Stomach (tissue), 8 donors: ENCODE measurements at regions not wholly inside any gene's neighbourhood (a gene's known extent, or its start where the extent isn't known, plus 50 kb on each side); places are given as distances from the start of the nearest gene placed in this dataset.

Experiments used
- DNase-seq, 2 donors: peaks; one replicate each; pipeline versions ENCODE4 v3.0.0 to v3.0.0-alpha.2; 2013 to 2019
- H3K27ac ChIP-seq, 5 donors: fragments of 200-600 bp in 4 of 5; sonication (generic) in 4 of 5; one replicate each; pipeline ENCODE4 v1.5.1; 2013 to 2019; ENCODE audit warnings: mild to moderate bottlenecking in 1 of 5, moderate library complexity in 1 of 5
- H3K27me3 ChIP-seq, 3 donors: fragments of 200-600 bp; sonication (generic); one replicate each; pipeline ENCODE4 v1.5.1; 2017 to 2019; ENCODE audit warnings: mixed run types in 1 of 3
- H3K36me3 ChIP-seq, 4 donors: fragments of 200-600 bp; sonication (generic); 1 replicate in 3 of 4; 2 replicates in 1 of 4; pipeline ENCODE4 v1.5.1; 2016 to 2019
- H3K4me1 ChIP-seq, 4 donors: fragments of 200-600 bp; sonication (generic); one replicate each; pipeline ENCODE4 v1.5.1; 2016 to 2019
- H3K4me3 ChIP-seq, 4 donors: fragments of 200-600 bp; sonication (generic) in 3 of 4; one replicate each; pipeline ENCODE4 v1.5.1; 2016 to 2019; ENCODE audit warnings: mild to moderate bottlenecking in 1 of 4
- H3K9me3 ChIP-seq, 4 donors: fragments of 200-600 bp; sonication (generic); one replicate each; pipeline ENCODE4 v1.5.1; 2016 to 2019
- CTCF ChIP-seq, 7 experiments: fragments of 450-650 bp in 4 of 7; fragments of 200-600 bp in 3 of 7; sonication (generic) in 3 of 7; IDR thresholded peaks; one replicate each; pipeline ENCODE4 v1.5.1; 2016 to 2019; ENCODE audit warnings: antibody characterized with exemption in 7 of 7, control low read depth in 2 of 7, mild to moderate bottlenecking in 1 of 7
- EP300 ChIP-seq: sonication (generic); formaldehyde crosslinking; IDR thresholded peaks from one replicate; pipeline ENCODE4 v1.6.1; 2017; ENCODE audit warnings: antibody characterized with exemption
- POLR2A ChIP-seq, 4 donors: fragments of 450-650 bp; IDR thresholded peaks; one replicate each; pipeline ENCODE4 v1.6.1; 2016; ENCODE audit warnings: antibody characterized with exemption in 4 of 4, control low read depth in 2 of 4, mild to moderate bottlenecking in 1 of 4, moderate library complexity in 1 of 4
- POLR2AphosphoS5 ChIP-seq, 3 donors: sonication (generic); formaldehyde crosslinking; IDR thresholded peaks; one replicate each; pipeline ENCODE4 v1.6.1; 2016; ENCODE audit warnings: antibody characterized with exemption in 3 of 3
- WGBS, 5 donors: extraction: QIAGEN DNeasy Blood & Tissue Kit in 3 of 5; methylation state at CpG; one replicate each; pipeline versions ENCODE4 v1.1.5 to v1.1.7; 2013 to 2018; 5-methylcytosine and 5-hydroxymethylcytosine counted together
- intact Hi-C: fragments of 100-400 bp; cut with DNase I; formaldehyde crosslinking; loops from one replicate; pipeline ENCODE4 v1.15.1; 2023; ENCODE audit warnings: low total_unique reads
- donor health status: healthy with polysubstance abuse.
- donor health status: Bipolar disorder and iron deficiency.
- donor health status: healthy.

GRCh38 chr10:109780997-109781396 lies 142.3 kb downstream of the XPNPEP1 start:
- Histone ChIP-seq H3K36me3 (no peaks in the 10 kb centered on the region), H3K4me1 (no peaks in the 10 kb centered on the region), H3K27ac (no peak overlapping the region), H3K27me3 (peaks cover 0 to 6% (median 0%) of the 10 kb centered on the region in 3 donors), H3K4me3 (no peak overlapping the region), H3K9me3 (no peaks in the 10 kb centered on the region)
- no peak for DNase-seq
- TF ChIP-seq POLR2AphosphoS5 (IDR thresholded peaks at IDR 0.05) (no peak), EP300 (no peak), POLR2A (IDR thresholded peaks at IDR 0.05) (no peak), CTCF (IDR thresholded peaks at IDR 0.05) (no peak)
- intact Hi-C loops: no loop called here

- H3K4me1 ChIP-seq: no peaks in the 10 kb centered on the region
- TF ChIP-seq POLR2A (IDR thresholded peaks at IDR 0.05) (no peak), POLR2AphosphoS5 (IDR thresholded peaks at IDR 0.05) (no peak), CTCF (IDR thresholded peaks at IDR 0.05) (no peak), EP300 (no peak)
- H3K9me3 ChIP-seq: no peaks in the 10 kb centered on the region
- no peak overlapping the region for H3K27ac ChIP-seq
- 75 to 89% (median 82%) methylated on average over 4 of the region's 4 CpGs for WGBS, 5 donors
- peaks cover 0 to 6% (median 0%) of the 10 kb centered on the region in 3 donors for H3K27me3 ChIP-seq
- DNase-seq: no peak
- H3K36me3 ChIP-seq: no peaks in the 10 kb centered on the region
- H3K4me3 ChIP-seq: no peak overlapping the region
- intact Hi-C loops: no loop called here
These were observed 144.3 kb downstream of the XPNPEP1 start for GRCh38 chr10:109778993-109779392.

GRCh38 chr10:109774121-109774440 lies 149.2 kb downstream of the XPNPEP1 start:
- Histone ChIP-seq H3K27ac (no peak overlapping the region), H3K36me3 (no peaks in the 10 kb centered on the region), H3K4me1 (no peaks in the 10 kb centered on the region), H3K4me3 (no peak overlapping the region), H3K9me3 (no peaks in the 10 kb centered on the region), H3K27me3 (no peaks in the 10 kb centered on the region)
- TF ChIP-seq EP300: no peak
- TF ChIP-seq POLR2A (IDR thresholded peaks at IDR 0.05): no peak
- TF ChIP-seq CTCF (IDR thresholded peaks at IDR 0.05): no peak
- no peak for TF ChIP-seq POLR2AphosphoS5 (IDR thresholded peaks at IDR 0.05)
- whole genome bisulfite sequencing, 5 donors: 27 to 36% (median 32%) methylated on average over 2 of the region's 2 CpGs
- intact Hi-C loops: no loop called here
- DNase-seq: no peak

GRCh38 chr10:109773288-109774120 lies 149.8 kb downstream of the XPNPEP1 start:
- Histone ChIP-seq H3K36me3 (no peaks in the 10 kb centered on the region), H3K9me3 (no peaks in the 10 kb centered on the region), H3K4me1 (no peaks in the 10 kb centered on the region), H3K27ac (no peak overlapping the region), H3K4me3 (no peak overlapping the region), H3K27me3 (no peaks in the 10 kb centered on the region)
- 62 to 75% (median 68%) methylated on average over 8 of the region's 8 CpGs for WGBS, 5 donors
- DNase-seq: peak in 1 of 2 donors; percentile 50
- TF ChIP-seq POLR2A (IDR thresholded peaks at IDR 0.05): no peak
- TF ChIP-seq CTCF (IDR thresholded peaks at IDR 0.05): peak in 2 of 7 experiments; percentile 10 to 26
- intact Hi-C loops: no loop called here
